ENCODE measurements at regions not wholly inside any gene's neighbourhood (a gene's known extent, or its start where the extent isn't known, plus 50 kb on each side); places are given as distances from the start of the nearest gene placed in this dataset.

DNA sequence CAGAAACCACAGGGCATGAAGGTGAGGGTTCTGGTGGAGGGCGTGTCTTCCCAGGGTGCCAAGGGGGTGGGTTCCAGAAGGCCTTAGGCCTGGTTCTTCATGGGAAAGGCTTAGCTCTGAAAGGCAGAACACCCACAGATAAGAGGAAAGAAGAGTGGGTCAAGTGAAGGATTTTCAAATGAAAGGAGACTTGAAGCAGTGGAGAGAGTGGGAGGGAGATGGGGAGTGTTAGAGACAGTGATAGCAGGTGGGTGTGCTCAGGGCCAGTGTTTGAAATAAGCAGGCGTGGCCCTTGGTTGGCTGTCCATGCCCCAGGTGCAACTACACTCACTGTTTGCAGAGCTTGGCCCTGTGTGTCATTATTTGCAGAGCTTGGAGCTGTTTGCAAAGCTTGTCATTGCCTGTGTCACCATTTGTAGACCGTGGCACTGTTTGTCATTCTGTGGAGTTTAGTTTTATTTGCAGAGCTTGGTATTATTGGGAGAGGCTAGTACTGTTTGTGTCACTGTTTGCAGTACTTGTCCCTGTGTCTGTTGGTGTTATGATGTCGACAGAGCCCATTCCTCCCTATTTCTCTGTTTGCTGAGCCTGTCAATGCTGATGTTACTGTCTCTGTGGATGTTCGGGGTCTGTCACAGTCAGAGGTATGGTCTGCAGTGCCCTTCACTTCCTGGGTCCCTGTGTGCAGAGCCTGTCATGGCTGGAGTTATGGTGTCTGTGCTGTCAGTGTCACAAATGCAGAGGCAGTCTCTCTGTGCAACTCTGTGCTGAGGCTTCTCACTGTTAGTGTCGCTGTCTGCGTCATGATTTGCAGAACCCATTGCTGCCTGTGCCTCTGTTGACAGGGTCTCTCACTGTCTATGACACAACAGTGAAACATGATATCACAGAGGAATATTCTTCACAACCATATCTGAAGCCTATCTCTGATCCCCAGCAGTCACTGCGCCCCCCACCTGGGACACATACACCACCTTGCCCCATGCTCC lies 127.7 kb upstream of the LRFN2 start:
- DNase-seq = no peak

DNA sequence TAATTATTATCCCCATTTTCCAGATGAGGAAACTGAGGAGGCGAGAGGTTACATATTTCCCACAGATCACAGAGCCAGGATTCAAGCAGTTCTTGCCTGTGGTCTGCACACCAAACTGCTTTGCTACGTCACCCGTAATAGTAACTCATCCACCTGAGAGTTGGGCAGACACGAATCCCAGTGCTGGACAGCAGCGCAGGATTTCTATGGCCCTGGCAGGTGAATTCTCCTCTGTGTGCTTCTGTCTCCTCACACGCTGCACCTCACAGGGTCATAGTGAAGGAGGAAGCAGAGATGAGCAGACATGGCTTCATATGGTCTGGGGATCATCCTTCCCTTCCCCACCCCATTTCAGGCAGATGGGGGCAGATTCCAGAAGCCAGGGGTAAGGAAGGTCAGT lies 127.0 kb upstream of the LRFN2 start:
- no peak for DNase-seq

DNA sequence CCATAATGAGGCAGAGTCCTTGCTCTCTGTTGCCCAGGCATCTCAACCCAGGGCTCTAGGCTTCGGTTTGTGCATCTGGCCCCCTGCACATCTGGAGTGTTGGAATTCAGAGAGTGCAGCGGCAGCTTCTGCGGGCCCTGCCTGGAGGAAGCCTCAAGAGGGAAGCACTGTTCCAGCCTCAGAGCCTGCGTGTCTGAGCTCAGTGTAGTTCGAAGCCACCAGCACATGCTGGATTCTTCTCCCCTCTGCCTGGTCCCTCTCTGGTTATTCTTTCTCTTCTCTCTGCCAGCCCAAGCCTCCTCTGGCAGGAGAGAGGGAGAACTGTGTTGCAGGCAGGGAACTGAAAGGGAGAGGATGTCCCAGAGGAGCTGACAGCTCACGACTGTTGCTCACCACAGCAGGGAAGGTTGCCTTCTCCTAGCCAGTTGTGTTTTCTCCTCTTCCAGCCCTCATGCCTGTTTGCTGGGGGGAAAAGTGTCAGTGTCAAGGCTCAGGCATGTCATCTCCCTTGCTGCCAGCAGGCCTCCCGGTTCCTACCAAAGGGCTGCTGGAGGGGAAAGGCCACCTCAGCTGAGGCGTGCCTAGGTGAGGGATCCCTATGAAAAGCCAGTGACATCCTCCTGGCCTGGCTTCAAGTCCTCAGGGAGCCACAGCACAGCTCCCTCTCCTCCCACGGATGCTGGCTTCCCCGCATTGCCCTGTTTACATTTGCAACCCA lies 126.0 kb upstream of the LRFN2 start:
- DNase-seq = no peak

DNA sequence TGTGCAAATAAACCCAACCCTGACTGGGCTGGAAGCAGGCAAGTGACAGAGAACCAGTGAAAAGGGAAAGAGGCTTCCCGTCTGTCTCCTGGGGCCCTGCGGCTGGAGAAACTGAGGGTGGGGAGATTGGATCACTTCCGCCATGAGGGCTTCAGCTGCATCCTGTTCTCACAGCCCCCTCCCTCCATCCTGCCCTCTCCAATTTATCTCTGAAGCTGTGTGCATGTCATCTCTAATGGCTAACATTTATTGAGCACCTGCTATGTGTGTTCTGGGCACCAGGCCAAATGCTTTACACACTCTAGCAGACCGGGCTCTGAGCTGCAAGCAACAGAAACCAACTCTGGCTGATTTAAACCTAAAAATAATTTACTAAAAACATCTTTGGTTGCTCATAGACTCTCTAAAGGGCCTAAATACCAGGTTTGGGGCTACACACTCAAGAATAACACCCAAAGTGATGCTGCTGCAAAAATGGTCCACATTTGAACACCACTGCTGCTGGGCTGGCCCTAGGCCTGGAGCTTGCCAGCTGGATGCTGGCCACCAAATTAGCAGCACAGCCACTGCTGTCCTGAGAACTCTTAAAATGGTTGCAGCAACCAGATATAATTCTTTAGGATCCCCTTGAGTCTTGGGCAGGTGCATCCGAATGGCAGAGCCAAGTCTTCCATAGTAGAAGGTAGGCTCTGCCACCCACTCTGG lies 123.6 kb upstream of the LRFN2 start:
- no peak for DNase-seq

DNA sequence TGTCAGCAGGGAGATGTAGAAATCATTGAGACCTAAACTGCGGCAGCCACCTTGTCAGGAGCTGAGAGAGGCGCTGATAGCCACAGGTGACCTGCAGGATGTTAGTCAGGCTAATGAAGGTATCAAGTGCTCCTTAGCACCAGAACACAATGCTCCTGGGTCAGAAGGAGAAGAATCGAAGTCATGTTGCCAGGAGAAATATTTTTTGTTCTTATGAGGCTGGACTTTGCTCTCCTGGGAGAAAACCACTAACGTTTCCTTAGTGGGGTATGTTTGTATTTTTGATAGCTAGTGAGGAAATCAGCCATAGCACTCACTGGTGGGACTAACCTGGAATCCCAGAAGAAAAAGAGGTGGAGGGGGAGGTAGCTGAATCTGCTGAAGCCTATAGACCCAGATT lies 120.9 kb upstream of the LRFN2 start:
- DNase-seq = no peak

DNA sequence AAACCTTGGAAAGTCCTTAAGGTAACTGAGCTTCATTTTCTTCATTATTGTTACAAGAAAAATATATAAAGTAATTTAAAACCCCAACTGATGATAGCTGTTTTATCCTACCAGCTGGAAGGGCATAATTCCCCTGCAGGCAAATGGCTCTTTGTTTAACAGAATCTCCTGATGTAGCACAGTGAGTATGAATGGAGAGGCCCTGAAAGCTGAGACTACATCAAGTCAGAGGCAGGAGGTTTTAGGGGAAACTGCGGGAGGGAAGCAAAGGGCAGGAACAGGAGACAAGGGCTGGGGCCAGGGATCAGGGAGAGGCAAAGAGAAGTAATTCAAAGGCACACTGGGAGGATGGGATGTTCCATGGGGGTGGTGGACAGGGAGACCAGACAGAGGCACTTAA lies 119.0 kb upstream of the LRFN2 start:
- DNase-seq = no peak

DNA sequence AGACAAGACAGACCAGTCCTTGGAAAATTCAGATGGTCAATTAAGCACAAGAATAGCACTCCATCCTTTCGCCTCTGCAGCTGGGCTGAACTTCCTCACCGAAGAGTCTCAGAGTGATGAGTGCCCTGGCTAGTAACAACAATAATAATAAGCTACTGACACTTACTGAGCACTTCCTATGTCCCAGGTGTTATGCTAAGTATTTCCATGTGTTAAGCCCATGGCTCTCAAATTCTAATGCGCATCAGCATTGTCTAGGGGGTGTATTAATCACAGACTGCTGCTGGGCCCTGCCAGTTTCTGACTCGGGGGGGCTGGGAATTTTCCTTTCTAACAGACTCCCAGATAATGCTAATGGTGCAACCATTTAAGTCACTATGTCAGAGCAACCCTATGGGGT lies 118.2 kb upstream of the LRFN2 start:
- DNase-seq = no peak

DNA sequence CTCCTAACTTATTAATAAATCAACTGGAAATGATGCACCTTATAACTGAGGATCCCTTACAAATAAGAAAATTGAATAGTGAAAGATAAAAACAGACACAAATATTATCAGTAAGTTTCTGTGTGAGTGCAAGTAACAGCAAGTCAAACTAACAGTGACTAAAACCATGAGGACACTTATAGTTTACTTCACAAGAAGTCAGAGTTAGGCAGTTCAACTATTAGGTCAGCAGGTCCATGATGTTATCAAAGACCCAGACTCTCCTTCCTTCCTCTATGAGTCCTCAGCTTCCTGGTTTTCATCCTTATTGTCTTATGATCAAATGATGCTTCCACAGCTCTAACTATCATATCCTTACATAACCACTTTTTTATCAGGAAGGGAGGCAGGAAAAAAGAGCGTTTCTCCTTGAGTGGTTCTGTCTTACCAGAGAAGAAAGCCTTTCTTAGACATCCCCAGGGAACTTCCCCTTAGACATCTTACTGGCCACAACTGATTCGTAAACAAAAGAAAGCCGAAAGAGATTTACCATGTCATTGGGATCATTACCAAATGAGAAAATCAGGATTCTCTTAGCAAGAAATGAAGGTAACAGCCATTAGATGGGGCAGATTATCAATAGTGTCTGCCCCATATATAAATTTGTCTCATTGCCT lies 114.3 kb upstream of the LRFN2 start:
- DNase-seq = no peak

DNA sequence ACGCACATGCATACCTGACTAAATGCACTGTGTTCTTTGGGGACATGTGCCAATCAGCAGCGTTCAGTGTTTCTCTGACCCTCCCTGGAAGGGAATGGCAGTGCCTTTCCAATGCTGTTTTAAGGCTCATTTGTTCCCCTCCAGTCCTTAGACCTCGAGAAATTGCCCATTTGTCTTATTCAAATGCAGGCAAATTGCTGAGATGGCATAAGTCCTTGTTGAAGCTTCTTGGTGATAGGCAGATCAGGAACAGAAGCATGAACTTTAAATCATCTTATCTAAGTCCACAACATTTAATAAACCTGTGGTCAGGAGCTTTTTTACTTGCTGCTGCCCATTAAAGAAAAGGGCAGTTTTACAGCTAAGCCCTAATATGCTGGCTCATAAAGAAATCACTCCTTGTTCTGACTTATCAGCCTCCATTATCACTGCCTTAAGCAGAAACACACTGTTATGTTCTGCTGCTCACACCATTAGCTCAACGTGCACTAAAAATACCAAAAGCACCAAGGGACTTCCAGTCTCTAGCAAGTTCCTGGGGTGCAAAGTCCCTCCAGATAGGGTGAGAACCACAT lies 112.9 kb upstream of the LRFN2 start:
- no peak for DNase-seq

DNA sequence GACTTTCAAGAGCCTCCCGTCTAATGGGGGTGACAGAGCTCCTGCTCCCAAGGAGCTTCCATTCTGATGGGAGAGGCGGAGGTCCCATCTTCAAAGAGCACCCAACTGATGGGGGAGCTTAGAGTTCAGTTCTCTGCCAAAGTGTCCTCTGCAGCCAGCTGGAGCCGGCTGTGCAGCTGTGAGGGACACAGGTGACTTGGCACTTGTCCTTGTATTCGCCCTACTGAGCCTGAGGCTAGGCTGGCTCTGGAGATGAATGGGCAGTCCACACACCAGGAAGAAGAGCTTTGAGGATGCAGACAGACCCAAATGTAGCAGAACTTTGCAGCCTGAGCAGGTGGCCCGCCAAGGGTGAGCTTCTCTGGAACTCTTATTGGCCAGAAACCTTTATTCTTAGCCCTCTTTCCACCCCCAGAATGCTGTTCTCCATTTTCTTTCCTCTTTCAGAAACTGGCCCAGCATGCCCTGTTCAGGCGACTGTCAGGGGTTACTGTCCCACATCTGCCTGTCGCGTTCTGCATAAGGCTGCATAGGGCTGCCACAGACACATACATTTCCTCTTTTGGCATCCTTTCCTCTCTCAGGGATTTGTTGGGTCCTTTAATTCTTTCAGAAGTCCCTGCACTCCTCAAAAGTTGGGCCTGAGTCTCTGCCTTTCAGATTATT lies 108.7 kb upstream of the LRFN2 start:
- no peak for DNase-seq

DNA sequence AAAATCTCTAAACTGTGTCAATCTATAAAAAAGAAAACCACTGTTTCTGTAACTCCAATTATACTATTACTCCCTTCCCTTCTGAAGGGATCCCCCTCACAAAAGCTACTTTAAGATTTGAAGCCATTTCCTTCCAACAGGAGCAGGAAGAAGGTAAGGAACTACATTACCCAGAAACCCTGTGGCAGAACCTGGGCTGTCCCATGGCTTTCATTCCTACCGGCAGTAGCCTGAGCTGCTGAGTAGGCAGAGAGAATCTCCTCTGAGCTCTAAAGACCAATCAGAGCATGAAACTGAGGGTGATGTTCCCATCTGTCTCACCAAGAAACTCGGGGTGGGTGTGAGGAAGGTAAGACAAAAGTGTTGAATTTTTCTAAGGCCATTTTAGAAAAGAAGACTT lies 108.0 kb upstream of the LRFN2 start:
- DNase-seq = no peak

DNA sequence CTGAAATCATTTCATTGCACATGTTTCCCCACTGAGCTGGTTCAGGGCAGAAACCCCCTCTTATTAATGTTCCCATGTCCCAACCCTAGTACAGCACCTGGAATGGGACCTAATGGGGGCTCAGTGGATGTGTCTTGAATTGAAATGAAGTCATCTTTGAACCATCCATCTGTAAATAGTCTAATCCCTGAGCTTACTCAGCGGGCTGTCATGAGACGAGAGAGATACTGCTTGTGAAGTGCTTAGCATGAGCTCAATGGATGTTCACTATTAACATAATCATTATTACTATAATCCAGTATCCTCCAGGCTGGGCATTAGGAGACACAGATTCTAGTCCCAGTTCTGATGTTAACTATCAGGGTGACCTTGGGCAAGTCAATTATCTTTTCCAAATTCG lies 106.6 kb upstream of the LRFN2 start:
- no peak for DNase-seq

DNA sequence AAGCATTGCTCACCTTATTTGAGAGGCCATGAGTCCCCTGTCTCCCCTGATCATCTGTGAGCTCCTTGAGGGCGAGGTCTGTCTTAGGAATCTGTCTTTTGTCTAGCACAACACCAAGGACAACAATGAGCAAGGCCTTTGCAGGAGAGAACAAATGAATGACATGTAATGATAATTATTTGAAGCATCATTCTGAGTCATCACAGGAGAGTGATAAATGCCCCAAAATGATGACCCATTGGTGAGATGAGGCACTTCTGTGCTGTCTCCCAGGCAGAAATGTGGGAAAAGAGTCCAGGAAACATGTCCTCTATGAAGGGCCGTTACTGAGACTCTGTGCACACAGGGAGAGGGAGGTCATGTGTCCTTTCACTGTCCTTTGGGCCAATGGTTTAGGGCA lies 105.2 kb upstream of the LRFN2 start:
- DNase-seq = no peak

DNA sequence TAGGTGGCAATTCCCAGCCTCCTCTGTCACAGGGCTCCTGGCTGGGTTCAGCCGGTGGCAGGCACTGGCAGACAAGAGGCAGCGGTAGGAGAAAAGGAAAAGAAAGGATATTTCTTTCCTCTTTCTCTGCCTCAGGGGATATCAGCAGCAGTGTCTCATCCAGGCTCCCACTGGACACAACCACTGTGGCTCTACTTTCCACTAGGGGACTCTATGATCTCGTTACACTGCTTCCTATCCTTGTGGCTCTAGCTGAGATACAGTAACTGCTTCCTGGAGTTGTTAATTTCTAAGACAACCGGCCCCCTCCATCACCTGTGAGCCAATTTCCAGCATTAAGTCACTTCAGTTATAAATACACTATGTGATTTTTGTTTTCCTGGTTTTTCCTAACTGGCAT lies 102.0 kb upstream of the LRFN2 start:
- DNase-seq = no peak

DNA sequence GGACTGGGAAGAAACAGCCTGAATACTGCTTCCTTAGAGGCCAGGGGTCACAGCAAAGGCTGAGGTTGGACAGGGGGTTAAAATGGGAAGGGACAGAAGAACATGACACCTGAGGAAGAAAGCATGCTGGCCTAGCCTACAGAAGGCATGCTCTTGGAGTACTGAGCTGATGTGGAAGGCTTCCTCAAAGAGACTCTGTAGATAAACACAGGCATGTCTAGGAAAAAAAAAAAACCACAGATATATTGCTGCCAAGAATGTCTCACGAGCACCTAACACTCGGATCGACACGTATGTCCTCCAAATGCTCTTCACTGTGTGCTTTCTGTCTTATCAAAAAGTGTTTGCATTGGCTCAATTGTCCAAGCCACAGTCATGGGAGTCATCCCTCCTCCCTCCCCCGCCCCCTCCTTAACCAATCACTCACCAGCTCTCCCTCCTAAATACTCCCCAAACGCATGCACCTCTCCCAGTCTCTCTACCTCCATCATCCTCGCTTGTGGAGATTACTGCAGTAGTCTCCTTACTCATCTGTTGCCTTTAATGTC lies 101.1 kb upstream of the LRFN2 start:
- no peak for DNase-seq

DNA sequence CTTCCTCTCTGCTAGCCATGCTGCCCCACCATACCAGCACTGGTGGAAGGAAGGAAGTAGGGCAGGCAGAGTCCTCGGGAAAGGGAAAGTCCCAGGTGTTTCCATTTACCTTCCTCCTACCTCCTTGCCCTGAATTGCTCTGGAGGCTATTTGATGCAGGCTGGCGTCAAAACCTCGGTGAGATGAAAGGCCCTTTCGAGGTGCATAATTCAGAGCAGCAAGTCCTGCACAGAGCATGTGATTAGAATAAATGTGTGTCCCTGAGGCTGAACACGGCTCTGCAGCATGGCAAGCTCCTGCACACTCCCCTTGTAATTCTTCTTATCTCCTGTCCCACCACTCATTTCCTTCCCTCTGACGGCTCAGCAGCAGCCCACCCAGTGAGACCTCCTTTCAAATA lies 98.7 kb upstream of the LRFN2 start:
- no peak for DNase-seq

DNA sequence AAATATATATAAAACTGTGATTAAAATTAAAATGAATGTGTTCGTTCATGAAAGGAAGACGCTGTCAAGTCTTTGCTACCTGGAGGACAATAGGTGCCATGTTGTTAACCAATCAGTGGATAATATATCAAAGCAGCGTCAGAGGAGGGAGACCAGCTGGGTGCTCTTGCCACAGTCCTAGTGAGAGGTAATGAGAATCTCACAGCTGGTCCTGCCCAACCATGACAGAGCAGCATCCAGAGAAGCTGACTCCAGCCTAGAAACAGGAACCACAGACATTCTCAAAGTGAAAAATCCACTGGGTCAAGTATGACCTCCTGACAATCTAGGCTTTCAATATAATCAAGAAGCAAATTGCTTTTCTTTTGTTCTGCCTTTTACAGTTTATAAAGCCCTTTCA lies 94.5 kb upstream of the LRFN2 start:
- no peak for DNase-seq

DNA sequence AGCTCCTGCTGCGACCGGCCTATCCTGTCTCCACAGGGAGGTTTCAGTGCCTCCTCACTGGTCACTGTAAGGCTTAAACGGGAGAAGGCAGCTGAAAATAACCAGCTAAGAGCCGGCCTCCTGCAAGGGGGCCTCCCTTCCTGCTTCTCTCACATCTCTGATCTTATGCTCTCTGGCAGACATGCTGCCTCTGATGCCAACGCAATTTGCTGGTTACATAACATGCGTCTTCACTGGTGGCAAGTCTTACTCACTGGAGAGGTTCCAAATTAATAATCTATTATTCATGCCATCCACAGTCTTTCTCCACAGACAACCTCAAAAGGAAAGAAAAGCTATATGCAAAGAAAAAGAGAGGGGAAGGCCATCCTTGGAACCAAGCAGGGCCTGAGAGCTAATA lies 91.8 kb upstream of the LRFN2 start:
- no peak for DNase-seq

DNA sequence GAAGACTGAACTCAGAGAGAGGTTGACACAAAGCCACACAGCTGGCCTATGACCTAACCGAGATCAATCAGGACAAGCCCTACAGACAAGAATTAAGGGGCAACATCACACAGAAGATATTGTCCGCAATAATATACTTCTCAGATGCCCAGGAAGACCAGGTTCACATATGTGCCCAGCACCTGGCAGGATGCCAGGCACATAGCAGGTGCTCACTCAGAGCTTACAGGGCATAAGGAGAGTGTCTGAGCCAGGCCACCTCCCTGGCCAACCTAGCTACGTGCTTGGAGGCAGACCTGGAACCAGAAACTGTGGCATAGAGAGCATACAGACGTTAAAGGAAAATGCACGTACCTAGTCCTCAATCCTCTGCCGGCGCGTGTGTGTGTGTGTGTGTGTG lies 87.0 kb upstream of the LRFN2 start:
- no peak for DNase-seq

DNA sequence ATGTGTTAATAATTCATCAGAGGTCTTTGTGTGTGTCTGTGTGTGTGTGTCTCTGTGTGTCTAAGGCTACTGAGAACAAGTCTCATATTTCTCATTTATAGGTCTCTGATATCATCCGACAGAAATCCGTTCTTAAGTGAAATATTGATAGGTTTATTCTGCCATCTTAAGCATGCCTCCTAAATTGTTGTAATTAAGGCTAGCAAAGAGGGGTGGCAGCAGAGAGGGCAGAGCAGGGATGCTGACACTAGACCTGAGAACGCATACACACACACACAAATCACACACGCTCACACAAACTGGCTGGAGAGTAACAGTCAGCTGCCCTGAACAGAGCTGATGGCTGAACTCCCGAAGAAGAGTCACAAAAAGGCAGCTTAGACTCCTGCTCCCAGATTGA lies 84.9 kb upstream of the LRFN2 start:
- DNase-seq = no peak

DNA sequence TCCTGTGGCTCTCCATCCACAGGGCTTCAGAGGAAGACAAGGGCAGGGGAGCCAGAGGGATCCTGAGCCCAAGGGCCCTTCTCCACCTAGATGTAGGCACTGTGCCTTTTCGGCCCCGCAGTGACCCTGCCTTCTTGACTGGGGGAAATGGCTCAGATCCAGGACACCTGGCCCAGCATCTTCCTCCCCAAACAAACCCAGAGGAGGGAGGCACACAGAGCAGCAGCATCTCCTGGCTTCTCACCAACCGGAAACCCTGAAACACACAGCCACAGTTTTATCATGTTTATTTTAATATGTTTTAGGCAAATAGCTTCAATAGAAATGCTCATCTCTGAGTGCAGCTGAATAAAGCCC lies 84.5 kb upstream of the LRFN2 start:
- DNase-seq = no peak
